ENCODE measurements at regions not wholly inside any gene's neighbourhood (a gene's known extent, or its start where the extent isn't known, plus 50 kb on each side); places are given as distances from the start of the nearest gene placed in this dataset.

GRCh38 chr21:35204850-35205541 is 155.9 kb upstream of the RUNX1 start:
- peak overlapping the region; percentile 2 to 47 for H3K4me3 ChIP-seq (ENCODE audit: low read depth in 1 of 2, low read length in 2 of 2)
- no peaks in the 10 kb centered on the region for H3K36me3 ChIP-seq (ENCODE audit: control insufficient read depth in 1 of 2, insufficient read depth in 2 of 2, low read length in 2 of 2)
- H3K27me3 ChIP-seq (ENCODE audit: control insufficient read depth in 1 of 2, insufficient read depth in 2 of 2, low read length in 2 of 2) = no peaks in the 10 kb centered on the region
- H3K27ac ChIP-seq (ENCODE audit: low read depth, low read length) = peak overlapping the region; percentile 50
- no peaks in the 10 kb centered on the region for H3K9me3 ChIP-seq (ENCODE audit: control insufficient read depth in 1 of 2, low read length in 2 of 2)
- peaks cover 11 to 15% of the 10 kb centered on the region in 2 donors for H3K4me1 ChIP-seq (ENCODE audit: control insufficient read depth in 1 of 2, insufficient read depth in 2 of 2, low read length in 2 of 2)
- H3K9ac ChIP-seq (ENCODE audit: low read depth in 1 of 2, low read length in 2 of 2) = no peak overlapping the region

GRCh38 chr21:35204125-35204524 is 155.0 kb upstream of the RUNX1 start:
- Histone ChIP-seq H3K9ac (ENCODE audit: low read depth in 1 of 2, low read length in 2 of 2) (no peak overlapping the region), H3K27ac (ENCODE audit: low read depth, low read length) (peak overlapping the region; percentile 13), H3K36me3 (ENCODE audit: control insufficient read depth in 1 of 2, insufficient read depth in 2 of 2, low read length in 2 of 2) (no peaks in the 10 kb centered on the region), H3K9me3 (ENCODE audit: control insufficient read depth in 1 of 2, low read length in 2 of 2) (no peaks in the 10 kb centered on the region), H3K27me3 (ENCODE audit: control insufficient read depth in 1 of 2, insufficient read depth in 2 of 2, low read length in 2 of 2) (no peaks in the 10 kb centered on the region), H3K4me3 (ENCODE audit: low read depth in 1 of 2, low read length in 2 of 2) (no peak overlapping the region), H3K4me1 (ENCODE audit: control insufficient read depth in 1 of 2, insufficient read depth in 2 of 2, low read length in 2 of 2) (peaks cover 8 to 15% of the 10 kb centered on the region in 2 donors)

DNA sequence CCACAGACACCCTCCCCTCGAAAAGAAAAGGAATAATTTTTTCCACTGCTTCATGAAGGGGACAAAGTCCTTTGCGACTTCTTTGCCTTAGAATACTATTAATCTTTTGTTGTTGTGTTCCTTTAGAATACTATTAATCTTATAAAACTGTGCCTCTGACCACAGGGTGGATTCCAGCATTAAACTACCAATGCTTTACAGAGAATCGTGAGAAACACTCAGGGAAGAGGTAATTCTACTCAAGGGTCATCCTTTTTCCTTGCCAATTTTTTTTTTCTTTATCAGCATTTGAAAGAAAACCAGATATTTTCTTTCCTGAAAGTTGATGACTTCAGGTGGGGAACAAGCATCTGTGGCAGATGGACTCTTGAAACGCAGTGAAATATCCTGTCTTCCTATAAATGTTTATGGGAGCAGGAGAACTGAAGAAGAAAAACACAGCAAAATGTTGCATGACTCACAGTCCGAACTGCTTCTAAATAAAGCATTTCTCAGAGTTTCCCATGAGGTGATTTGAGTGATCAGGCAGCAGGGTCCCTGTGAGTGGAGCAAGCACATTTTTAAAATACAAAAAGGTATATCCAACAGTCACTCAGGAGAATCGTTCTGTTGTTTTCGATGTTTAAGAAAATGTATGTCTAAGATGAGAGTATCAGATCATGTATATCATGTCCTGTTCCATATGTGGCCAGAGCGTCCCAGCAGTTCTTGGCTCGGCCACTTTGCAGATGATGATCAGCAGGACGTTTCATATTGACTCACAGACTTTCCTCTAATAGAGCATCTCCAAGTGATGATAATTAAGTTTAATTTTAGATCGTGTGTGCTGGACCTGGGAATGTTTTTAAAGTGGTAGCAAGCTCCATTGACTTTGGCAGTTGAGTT is 154.2 kb upstream of the RUNX1 start:
- Histone ChIP-seq H3K27me3 (ENCODE audit: control insufficient read depth in 1 of 2, insufficient read depth in 2 of 2, low read length in 2 of 2) (no peaks in the 10 kb centered on the region), H3K9me3 (ENCODE audit: control insufficient read depth in 1 of 2, low read length in 2 of 2) (no peaks in the 10 kb centered on the region), H3K27ac (ENCODE audit: low read depth, low read length) (peak overlapping the region; percentile 13), H3K4me3 (ENCODE audit: low read depth in 1 of 2, low read length in 2 of 2) (no peak overlapping the region), H3K36me3 (ENCODE audit: control insufficient read depth in 1 of 2, insufficient read depth in 2 of 2, low read length in 2 of 2) (no peaks in the 10 kb centered on the region), H3K9ac (ENCODE audit: low read depth in 1 of 2, low read length in 2 of 2) (no peak overlapping the region), H3K4me1 (ENCODE audit: control insufficient read depth in 1 of 2, insufficient read depth in 2 of 2, low read length in 2 of 2) (peaks cover 8 to 15% of the 10 kb centered on the region in 2 donors)

DNA sequence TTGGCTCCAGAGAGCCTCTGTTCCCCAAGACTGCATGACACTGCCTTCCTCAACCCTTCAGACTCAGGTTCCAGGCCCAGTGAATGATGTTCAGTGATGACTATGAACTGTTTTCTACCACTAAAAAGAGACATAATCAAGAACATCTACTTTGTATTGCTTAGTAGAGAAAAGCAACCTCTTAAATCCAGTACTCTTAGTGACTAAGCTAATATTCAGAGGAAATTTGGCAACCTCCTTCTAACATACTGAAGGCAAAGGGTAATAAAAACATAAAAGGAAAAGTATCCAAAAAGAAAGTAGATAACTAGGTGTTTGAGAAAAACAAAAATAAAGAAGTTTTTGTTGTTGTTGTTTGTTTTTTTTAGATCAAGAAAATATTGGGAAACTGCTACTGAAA is 153.3 kb upstream of the RUNX1 start:
- Histone ChIP-seq H3K4me3 (ENCODE audit: low read depth in 1 of 2, low read length in 2 of 2) (no peak overlapping the region), H3K9me3 (ENCODE audit: control insufficient read depth in 1 of 2, low read length in 2 of 2) (no peaks in the 10 kb centered on the region), H3K4me1 (ENCODE audit: control insufficient read depth in 1 of 2, insufficient read depth in 2 of 2, low read length in 2 of 2) (peaks cover 8 to 15% of the 10 kb centered on the region in 2 donors), H3K9ac (ENCODE audit: low read depth in 1 of 2, low read length in 2 of 2) (no peak overlapping the region), H3K36me3 (ENCODE audit: control insufficient read depth in 1 of 2, insufficient read depth in 2 of 2, low read length in 2 of 2) (no peaks in the 10 kb centered on the region), H3K27me3 (ENCODE audit: control insufficient read depth in 1 of 2, insufficient read depth in 2 of 2, low read length in 2 of 2) (no peaks in the 10 kb centered on the region), H3K27ac (ENCODE audit: low read depth, low read length) (no peak overlapping the region)

GRCh38 chr21:35201799-35202198 is 152.7 kb upstream of the RUNX1 start:
- Histone ChIP-seq H3K4me1 (ENCODE audit: control insufficient read depth in 1 of 2, insufficient read depth in 2 of 2, low read length in 2 of 2) (peaks cover 8 to 15% of the 10 kb centered on the region in 2 donors), H3K36me3 (ENCODE audit: control insufficient read depth in 1 of 2, insufficient read depth in 2 of 2, low read length in 2 of 2) (no peaks in the 10 kb centered on the region), H3K27me3 (ENCODE audit: control insufficient read depth in 1 of 2, insufficient read depth in 2 of 2, low read length in 2 of 2) (no peaks in the 10 kb centered on the region), H3K4me3 (ENCODE audit: low read depth in 1 of 2, low read length in 2 of 2) (no peak overlapping the region), H3K9ac (ENCODE audit: low read depth in 1 of 2, low read length in 2 of 2) (no peak overlapping the region), H3K9me3 (ENCODE audit: control insufficient read depth in 1 of 2, low read length in 2 of 2) (no peaks in the 10 kb centered on the region), H3K27ac (ENCODE audit: low read depth, low read length) (no peak overlapping the region)

DNA sequence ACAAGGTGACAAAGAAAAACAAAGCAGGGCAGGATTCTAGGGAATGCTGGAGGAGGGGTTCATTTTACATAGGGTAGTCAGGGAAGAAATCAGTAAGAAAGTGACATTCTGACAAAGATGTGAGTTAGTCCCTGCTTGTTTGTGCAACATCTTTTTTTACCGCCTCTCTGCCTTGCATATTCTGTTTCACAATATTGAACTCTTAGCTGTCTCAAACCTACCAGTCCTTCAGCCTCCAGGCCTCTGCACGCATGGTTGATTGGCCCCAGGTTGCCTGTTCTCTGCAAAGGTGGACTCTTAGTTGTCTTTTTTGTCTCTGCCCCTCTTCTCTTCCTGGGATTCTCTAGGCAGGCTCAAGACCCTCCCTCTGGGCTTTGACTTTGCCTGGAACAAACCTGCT is 152.2 kb upstream of the RUNX1 start:
- Histone ChIP-seq H3K9ac (ENCODE audit: low read depth in 1 of 2, low read length in 2 of 2) (no peak overlapping the region), H3K4me3 (ENCODE audit: low read depth in 1 of 2, low read length in 2 of 2) (no peak overlapping the region), H3K9me3 (ENCODE audit: control insufficient read depth in 1 of 2, low read length in 2 of 2) (no peaks in the 10 kb centered on the region), H3K27ac (ENCODE audit: low read depth, low read length) (no peak overlapping the region), H3K4me1 (ENCODE audit: control insufficient read depth in 1 of 2, insufficient read depth in 2 of 2, low read length in 2 of 2) (peaks cover 8 to 15% of the 10 kb centered on the region in 2 donors), H3K27me3 (ENCODE audit: control insufficient read depth in 1 of 2, insufficient read depth in 2 of 2, low read length in 2 of 2) (no peaks in the 10 kb centered on the region), H3K36me3 (ENCODE audit: control insufficient read depth in 1 of 2, insufficient read depth in 2 of 2, low read length in 2 of 2) (no peaks in the 10 kb centered on the region)

GRCh38 chr21:35199733-35200015 is 150.6 kb upstream of the RUNX1 start:
- Histone ChIP-seq H3K9ac (ENCODE audit: low read depth in 1 of 2, low read length in 2 of 2) (no peak overlapping the region), H3K4me1 (ENCODE audit: control insufficient read depth in 1 of 2, insufficient read depth in 2 of 2, low read length in 2 of 2) (peaks cover 0 to 10% of the 10 kb centered on the region in 2 donors), H3K4me3 (ENCODE audit: low read depth in 1 of 2, low read length in 2 of 2) (no peak overlapping the region), H3K27ac (ENCODE audit: low read depth, low read length) (no peak overlapping the region), H3K36me3 (ENCODE audit: control insufficient read depth in 1 of 2, insufficient read depth in 2 of 2, low read length in 2 of 2) (no peaks in the 10 kb centered on the region), H3K27me3 (ENCODE audit: control insufficient read depth in 1 of 2, insufficient read depth in 2 of 2, low read length in 2 of 2) (no peaks in the 10 kb centered on the region), H3K9me3 (ENCODE audit: control insufficient read depth in 1 of 2, low read length in 2 of 2) (no peaks in the 10 kb centered on the region)

DNA sequence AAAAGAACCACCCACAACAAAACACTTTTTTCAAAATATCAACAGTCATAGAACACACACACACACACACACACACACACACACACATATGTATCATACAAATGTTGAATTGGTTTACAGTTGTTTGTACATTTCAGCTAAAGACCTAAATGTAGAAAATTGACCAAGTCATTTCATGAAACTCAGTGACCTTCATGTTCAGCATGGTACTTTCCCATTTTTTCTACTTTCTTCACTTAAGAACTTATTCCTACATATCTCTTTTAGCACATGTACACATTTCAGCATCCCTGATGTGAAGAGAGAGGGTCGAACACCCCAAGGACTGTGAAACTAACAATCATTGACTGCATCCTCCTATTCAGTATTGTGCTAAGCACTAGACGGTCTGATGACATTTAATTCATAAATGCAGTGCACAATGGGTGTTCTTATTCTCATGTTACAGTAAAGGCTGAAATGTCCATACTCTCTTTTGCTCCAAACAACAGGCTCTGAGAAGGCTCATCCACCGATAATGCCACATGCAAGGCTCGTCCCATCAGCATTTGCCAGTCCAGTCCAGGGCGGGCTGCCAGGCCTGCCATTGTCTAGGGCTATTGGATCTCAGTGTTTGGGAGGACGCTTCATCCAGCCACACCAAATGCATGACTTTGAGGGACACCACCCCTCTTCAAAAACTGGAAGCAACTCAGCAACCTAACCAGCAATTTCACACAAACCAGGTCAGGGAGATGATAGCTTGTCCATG is 150.1 kb upstream of the RUNX1 start:
- H3K4me3 ChIP-seq (ENCODE audit: low read depth in 1 of 2, low read length in 2 of 2) = no peak overlapping the region
- H3K9me3 ChIP-seq (ENCODE audit: control insufficient read depth in 1 of 2, low read length in 2 of 2) = no peaks in the 10 kb centered on the region
- H3K36me3 ChIP-seq (ENCODE audit: control insufficient read depth in 1 of 2, insufficient read depth in 2 of 2, low read length in 2 of 2) = no peaks in the 10 kb centered on the region
- H3K27me3 ChIP-seq (ENCODE audit: control insufficient read depth in 1 of 2, insufficient read depth in 2 of 2, low read length in 2 of 2) = no peaks in the 10 kb centered on the region
- H3K27ac ChIP-seq (ENCODE audit: low read depth, low read length) = no peak overlapping the region
- peaks cover 0 to 10% of the 10 kb centered on the region in 2 donors for H3K4me1 ChIP-seq (ENCODE audit: control insufficient read depth in 1 of 2, insufficient read depth in 2 of 2, low read length in 2 of 2)
- H3K9ac ChIP-seq (ENCODE audit: low read depth in 1 of 2, low read length in 2 of 2) = no peak overlapping the region

GRCh38 chr21:35198565-35198964 is 149.5 kb upstream of the RUNX1 start:
- no peak overlapping the region for H3K4me3 ChIP-seq (ENCODE audit: low read depth in 1 of 2, low read length in 2 of 2)
- no peaks in the 10 kb centered on the region for H3K27me3 ChIP-seq (ENCODE audit: control insufficient read depth in 1 of 2, insufficient read depth in 2 of 2, low read length in 2 of 2)
- H3K9ac ChIP-seq (ENCODE audit: low read depth in 1 of 2, low read length in 2 of 2) = no peak overlapping the region
- H3K36me3 ChIP-seq (ENCODE audit: control insufficient read depth in 1 of 2, insufficient read depth in 2 of 2, low read length in 2 of 2) = no peaks in the 10 kb centered on the region
- no peak overlapping the region for H3K27ac ChIP-seq (ENCODE audit: low read depth, low read length)
- H3K4me1 ChIP-seq (ENCODE audit: control insufficient read depth in 1 of 2, insufficient read depth in 2 of 2, low read length in 2 of 2) = peaks cover 0 to 9% of the 10 kb centered on the region in 2 donors
- H3K9me3 ChIP-seq (ENCODE audit: control insufficient read depth in 1 of 2, low read length in 2 of 2) = no peaks in the 10 kb centered on the region

DNA sequence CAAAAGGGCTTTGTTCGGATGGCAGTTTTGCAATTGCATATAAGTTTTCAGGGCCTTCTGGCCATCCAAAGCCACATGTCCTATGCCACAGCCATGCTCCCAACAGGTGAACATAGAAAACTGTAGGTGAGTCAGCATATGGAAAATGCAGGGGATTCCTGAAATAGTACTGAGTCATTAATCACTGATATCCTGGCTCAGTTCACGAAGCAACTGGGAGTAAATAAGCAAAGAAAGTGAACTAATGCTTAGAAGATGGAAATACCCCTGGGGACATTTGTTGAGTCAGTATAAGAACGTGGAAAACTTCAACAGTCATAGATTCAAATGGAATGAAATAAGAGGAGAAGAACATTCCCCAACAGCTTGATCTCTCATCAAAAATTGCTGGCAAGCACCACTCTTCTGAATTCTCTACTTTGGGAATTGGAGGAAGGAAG is 148.9 kb upstream of the RUNX1 start:
- Histone ChIP-seq H3K4me1 (ENCODE audit: control insufficient read depth in 1 of 2, insufficient read depth in 2 of 2, low read length in 2 of 2) (peaks cover 0 to 3% of the 10 kb centered on the region in 2 donors), H3K27me3 (ENCODE audit: control insufficient read depth in 1 of 2, insufficient read depth in 2 of 2, low read length in 2 of 2) (no peaks in the 10 kb centered on the region), H3K36me3 (ENCODE audit: control insufficient read depth in 1 of 2, insufficient read depth in 2 of 2, low read length in 2 of 2) (no peaks in the 10 kb centered on the region), H3K4me3 (ENCODE audit: low read depth in 1 of 2, low read length in 2 of 2) (no peak overlapping the region), H3K9ac (ENCODE audit: low read depth in 1 of 2, low read length in 2 of 2) (no peak overlapping the region), H3K27ac (ENCODE audit: low read depth, low read length) (no peak overlapping the region), H3K9me3 (ENCODE audit: control insufficient read depth in 1 of 2, low read length in 2 of 2) (no peaks in the 10 kb centered on the region)
